ENCODE measurements at regions not wholly inside any gene's neighbourhood (a gene's known extent, or its start where the extent isn't known, plus 50 kb on each side); places are given as distances from the start of the nearest gene placed in this dataset.

GRCh38 chr4:164212134-164212533 lies 541.8 kb upstream of the SMIM31 start (continued):
- no peak for TF ChIP-seq ATF3 (IDR thresholded peaks at IDR 0.05; ENCODE audit: insufficient read depth, low read depth, low read length)

All from H1 (cell line).